Muscle of back (tissue), 3 donors: ENCODE measurements at regions not wholly inside any gene's neighbourhood (a gene's known extent, or its start where the extent isn't known, plus 50 kb on each side); places are given as distances from the start of the nearest gene placed in this dataset.
A peak's percentile ranks its signal among the peaks of the same experiment; 100 is the strongest.

Experiments used
- DNase-seq, 3 donors: peaks; one replicate each; pipeline versions ENCODE4 v3.0.0 to v3.0.0-alpha.2; 2013

DNA sequence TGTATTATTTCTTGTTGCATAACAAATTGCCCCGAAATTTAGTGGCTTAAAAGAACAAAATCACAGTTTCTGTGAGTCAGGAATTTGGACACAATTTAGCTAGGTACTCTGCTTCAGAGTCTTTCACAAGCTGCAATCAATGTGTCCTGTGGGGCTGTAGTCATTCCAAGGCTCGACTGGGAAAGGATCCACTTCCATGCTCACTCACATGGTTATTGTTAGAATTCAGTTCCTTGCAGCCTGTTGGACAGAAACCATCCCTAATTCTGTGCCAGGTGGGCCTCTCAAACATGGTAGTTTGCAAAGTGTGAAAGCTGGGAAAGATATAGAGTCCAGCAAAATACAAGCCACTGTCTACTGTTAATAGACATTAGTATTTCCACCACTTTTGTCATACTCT lies 59.7 kb upstream of the ARID2 start:
- DNase-seq = peak in 2 of 3 donors; percentile 69 to 79

DNA sequence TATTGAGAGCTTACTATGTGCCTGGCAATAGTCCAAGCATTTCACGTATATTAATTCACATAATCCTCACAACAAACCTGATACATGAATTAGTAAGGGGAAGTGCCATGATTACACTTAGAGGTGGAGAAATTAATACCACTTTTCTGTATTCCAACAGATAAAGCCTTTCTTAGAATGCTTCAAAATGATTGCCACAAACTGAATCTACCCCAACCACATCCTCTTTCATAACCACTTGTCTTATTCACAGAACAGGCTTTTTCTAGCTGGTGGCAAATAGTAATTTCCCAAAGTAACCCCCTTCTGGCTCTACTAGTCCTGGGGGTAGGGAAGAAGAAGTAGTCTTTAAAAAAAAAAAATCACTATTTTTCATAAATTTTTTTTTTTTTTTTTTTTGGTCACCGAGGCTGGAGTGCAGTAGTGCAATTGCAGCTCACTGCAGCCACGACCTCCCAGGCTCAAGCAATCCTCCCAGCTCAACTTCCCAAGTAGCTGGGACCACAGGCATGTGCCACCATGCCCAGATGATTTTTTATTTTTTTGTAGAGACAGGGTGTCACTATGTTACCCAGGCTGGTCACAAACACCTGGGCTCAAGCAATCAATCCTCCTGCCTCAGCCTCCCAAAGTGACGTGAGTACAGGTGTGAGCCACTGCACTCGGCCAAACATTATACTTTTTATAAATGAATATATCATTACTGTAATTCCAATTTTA lies 59.0 kb upstream of the ARID2 start:
- DNase-seq = no peak

DNA sequence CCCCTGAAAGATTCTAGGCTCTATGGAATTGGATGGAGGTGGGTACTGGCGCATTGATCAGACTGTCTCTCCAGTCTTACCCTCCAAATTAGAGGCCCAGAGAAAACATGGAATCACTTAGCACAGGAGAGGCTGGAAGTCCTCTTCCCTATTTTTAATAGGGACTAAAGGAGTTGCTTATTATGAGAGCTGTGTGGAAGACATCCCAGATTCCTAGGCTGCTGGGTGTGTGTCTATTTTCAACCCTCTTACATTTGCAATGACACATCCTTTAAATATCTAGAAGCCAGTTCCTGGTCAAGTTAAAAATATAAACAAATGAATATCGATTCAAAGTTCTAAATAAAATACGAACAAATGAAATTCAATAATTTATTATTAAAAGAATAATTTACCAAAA lies 58.3 kb upstream of the ARID2 start:
- DNase-seq = peak; percentile 36 to 47 (median 39)

DNA sequence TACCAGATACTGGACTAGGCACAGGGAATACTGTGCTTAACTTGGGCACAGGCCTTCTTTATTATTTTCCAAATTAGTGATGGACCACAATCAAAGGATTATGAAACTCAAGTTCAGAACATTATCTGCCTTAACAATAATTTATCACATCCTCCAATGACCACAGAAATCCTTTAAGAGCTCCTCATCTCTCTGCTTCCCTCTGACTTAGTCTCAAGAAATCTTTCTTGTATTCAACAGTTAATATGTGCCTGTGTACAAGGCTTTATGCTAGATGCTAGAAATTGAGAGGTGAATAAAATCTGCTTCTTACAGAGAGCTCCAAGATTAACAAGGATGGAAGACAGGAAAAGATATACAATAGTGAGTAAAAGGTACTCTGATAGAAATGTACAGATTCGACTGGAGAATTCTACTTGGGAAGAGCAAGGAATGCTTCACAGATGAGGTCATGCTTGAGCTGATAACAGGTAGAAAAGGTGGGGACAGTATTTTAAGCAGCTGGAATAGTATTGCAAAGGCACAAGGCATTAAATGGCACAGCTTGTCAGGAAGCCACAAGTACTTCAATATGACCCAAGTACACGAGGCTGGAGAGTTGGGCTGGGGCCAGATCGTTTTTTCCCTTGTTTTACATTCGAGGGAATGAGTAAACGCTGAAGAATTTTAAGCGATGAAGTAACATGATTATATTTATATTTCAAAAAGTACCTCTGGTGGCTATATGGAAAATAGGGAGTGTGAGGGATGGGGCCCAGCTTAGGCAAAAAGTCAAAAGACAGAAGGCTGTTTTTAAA lies 55.1 kb upstream of the ARID2 start:
- peak; percentile 62 to 83 (median 71) for DNase-seq

DNA sequence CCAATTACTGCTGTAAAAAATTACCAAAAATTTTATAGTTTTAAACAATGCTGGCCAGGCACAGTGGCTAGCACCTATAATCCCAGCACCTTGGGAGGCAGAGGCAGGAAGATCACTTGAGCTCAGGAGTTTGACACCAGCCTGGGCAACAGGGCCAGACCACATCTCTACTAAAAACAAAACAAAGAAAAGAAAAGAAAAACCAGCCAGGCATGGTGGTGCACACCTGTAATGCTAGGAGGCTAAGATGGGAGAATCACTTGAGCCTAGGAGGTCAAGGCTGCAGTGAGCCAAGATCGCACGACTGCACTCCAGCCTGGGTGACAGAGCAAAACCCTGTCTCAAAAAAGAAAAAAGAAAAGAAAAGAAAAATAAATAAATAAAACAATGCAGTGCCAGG lies 54.0 kb upstream of the ARID2 start:
- DNase-seq = no peak
